ENCODE measurements at regions not wholly inside any gene's neighbourhood (a gene's known extent, or its start where the extent isn't known, plus 50 kb on each side); places are given as distances from the start of the nearest gene placed in this dataset.

- H3K4me3 ChIP-seq, result no peak overlapping the region
- no peaks in the 10 kb centered on the region for H3K9me3 ChIP-seq
- intact Hi-C loops (cut with DNase I; ENCODE audit: low total_unique reads), result no loop called here
- no peak for TF ChIP-seq POLR2A (IDR thresholded peaks at IDR 0.05)
- WGBS, 5 donors, result 83 to 88% (median 87%) methylated on average over 1 of the region's 1 CpG
- no peaks in the 10 kb centered on the region for H3K4me1 ChIP-seq
- no peaks in the 10 kb centered on the region for H3K36me3 ChIP-seq
- H3K27ac ChIP-seq, result no peak overlapping the region
- peak in 1 of 2 donors; percentile 20 for DNase-seq
- H3K27me3 ChIP-seq, result peaks cover 0 to 62% (median 8%) of the 10 kb centered on the region in 3 donors
These were observed 56.9 kb upstream of the ENPP4 start for GRCh38 chr6:46072866-46073265.

- H3K27me3 ChIP-seq, result peaks cover 0 to 65% (median 7%) of the 10 kb centered on the region in 3 donors
- no peak for DNase-seq
- TF ChIP-seq CTCF (IDR thresholded peaks at IDR 0.05), result no peak
- no peak for TF ChIP-seq POLR2AphosphoS5 (IDR thresholded peaks at IDR 0.05)
- no peak for TF ChIP-seq EP300 (IDR thresholded peaks at IDR 0.05)
- no peak for TF ChIP-seq POLR2A (IDR thresholded peaks at IDR 0.05)
- no peaks in the 10 kb centered on the region for H3K9me3 ChIP-seq
- H3K4me3 ChIP-seq, result no peak overlapping the region
- H3K36me3 ChIP-seq, result no peaks in the 10 kb centered on the region
- no peak overlapping the region for H3K27ac ChIP-seq
- intact Hi-C loops (cut with DNase I; ENCODE audit: low total_unique reads), result no loop called here
- H3K4me1 ChIP-seq, result peaks cover 0 to 19% (median 7%) of the 10 kb centered on the region in 4 donors
- 54 to 76% (median 64%) methylated on average over 2 of the region's 2 CpGs for WGBS, 5 donors
These were observed 51.5 kb upstream of the ENPP4 start for GRCh38 chr6:46078294-46078693.

- no peak overlapping the region for H3K4me3 ChIP-seq
- intact Hi-C loops (cut with DNase I; ENCODE audit: low total_unique reads), result no loop called here
- 55 to 71% (median 60%) methylated on average over 2 of the region's 2 CpGs for WGBS, 5 donors
- H3K4me1 ChIP-seq, result peaks cover 0 to 19% (median 7%) of the 10 kb centered on the region in 4 donors
- H3K9me3 ChIP-seq, result no peaks in the 10 kb centered on the region
- H3K27ac ChIP-seq, result no peak overlapping the region
- DNase-seq, result no peak
- peaks cover 0 to 58% (median 7%) of the 10 kb centered on the region in 3 donors for H3K27me3 ChIP-seq
- H3K36me3 ChIP-seq, result no peaks in the 10 kb centered on the region
- no peak for TF ChIP-seq POLR2A (IDR thresholded peaks at IDR 0.05)
These were observed 50.7 kb upstream of the ENPP4 start for GRCh38 chr6:46079061-46079460.
